ENCODE measurements at regions not wholly inside any gene's neighbourhood (a gene's known extent, or its start where the extent isn't known, plus 50 kb on each side); places are given as distances from the start of the nearest gene placed in this dataset.

DNA sequence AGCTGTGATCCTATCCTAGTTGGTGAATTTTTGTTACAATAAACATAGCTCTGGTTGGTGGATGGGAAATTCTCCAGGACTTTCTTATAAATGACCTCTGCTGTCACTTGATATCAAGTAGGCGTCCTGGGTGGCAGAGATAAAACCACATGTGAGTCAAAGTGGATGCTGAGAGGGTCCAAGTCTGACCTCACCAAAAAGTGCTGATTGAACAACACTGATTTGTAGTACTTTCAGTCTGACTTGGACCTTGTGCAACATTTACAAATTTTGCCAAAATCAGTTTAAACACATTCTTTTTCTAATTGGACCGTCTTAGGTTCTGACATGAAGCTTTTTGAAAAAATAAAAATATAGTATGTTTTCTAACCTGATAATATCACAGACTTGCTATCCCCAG lies 585.6 kb downstream of the GALC start:
- no peaks in the 10 kb centered on the region for H3K27me3 Mint-ChIP-seq (ENCODE audit: unreplicated experiment)
- no peaks in the 10 kb centered on the region for H3K36me3 Mint-ChIP-seq (ENCODE audit: low read depth, unreplicated experiment)
- H3K9me3 Mint-ChIP-seq (ENCODE audit: unreplicated experiment) = no peaks in the 10 kb centered on the region
- TF ChIP-seq, protein P1, sequence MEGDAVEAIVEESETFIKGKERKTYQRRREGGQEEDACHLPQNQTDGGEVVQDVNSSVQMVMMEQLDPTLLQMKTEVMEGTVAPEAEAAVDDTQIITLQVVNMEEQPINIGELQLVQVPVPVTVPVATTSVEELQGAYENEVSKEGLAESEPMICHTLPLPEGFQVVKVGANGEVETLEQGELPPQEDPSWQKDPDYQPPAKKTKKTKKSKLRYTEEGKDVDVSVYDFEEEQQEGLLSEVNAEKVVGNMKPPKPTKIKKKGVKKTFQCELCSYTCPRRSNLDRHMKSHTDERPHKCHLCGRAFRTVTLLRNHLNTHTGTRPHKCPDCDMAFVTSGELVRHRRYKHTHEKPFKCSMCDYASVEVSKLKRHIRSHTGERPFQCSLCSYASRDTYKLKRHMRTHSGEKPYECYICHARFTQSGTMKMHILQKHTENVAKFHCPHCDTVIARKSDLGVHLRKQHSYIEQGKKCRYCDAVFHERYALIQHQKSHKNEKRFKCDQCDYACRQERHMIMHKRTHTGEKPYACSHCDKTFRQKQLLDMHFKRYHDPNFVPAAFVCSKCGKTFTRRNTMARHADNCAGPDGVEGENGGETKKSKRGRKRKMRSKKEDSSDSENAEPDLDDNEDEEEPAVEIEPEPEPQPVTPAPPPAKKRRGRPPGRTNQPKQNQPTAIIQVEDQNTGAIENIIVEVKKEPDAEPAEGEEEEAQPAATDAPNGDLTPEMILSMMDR (IDR thresholded peaks at IDR 0.05; ENCODE audit: unreplicated experiment) = no peak
- no peak for DNase-seq (ENCODE audit: low spot score)
- H3K4me3 Mint-ChIP-seq (ENCODE audit: unreplicated experiment) = no peak overlapping the region
- H3K4me1 Mint-ChIP-seq (ENCODE audit: unreplicated experiment) = no peaks in the 10 kb centered on the region
- H3K27ac Mint-ChIP-seq (ENCODE audit: unreplicated experiment) = no peak overlapping the region

DNA sequence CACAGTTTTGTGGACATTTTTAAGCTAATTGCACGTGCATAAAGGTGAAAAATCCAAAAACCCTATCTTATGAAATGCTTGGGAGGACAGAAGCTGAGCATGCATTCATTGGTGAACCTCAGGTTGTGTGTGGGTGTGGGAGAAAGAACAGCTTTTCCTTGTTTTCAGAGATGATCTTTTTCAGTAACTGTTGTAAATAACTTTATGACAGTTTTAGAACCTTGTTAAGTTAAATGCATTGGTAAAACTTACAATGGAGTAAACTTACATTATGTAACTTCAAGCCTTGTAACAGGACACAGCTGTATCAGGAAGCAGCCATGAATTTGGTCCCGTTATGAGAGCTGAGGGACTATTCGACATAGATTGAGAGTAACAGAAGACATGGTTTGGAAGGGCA lies 587.4 kb downstream of the GALC start:
- no peak for DNase-seq (ENCODE audit: low spot score)
- Mint-ChIP-seq H3K4me3 (ENCODE audit: unreplicated experiment) (no peak overlapping the region), H3K27ac (ENCODE audit: unreplicated experiment) (no peak overlapping the region), H3K9me3 (ENCODE audit: unreplicated experiment) (no peaks in the 10 kb centered on the region), H3K36me3 (ENCODE audit: low read depth, unreplicated experiment) (no peaks in the 10 kb centered on the region), H3K4me1 (ENCODE audit: unreplicated experiment) (no peaks in the 10 kb centered on the region), H3K27me3 (ENCODE audit: unreplicated experiment) (no peaks in the 10 kb centered on the region)
- TF ChIP-seq, protein P1 (IDR thresholded peaks at IDR 0.05; ENCODE audit: unreplicated experiment) = no peak

DNA sequence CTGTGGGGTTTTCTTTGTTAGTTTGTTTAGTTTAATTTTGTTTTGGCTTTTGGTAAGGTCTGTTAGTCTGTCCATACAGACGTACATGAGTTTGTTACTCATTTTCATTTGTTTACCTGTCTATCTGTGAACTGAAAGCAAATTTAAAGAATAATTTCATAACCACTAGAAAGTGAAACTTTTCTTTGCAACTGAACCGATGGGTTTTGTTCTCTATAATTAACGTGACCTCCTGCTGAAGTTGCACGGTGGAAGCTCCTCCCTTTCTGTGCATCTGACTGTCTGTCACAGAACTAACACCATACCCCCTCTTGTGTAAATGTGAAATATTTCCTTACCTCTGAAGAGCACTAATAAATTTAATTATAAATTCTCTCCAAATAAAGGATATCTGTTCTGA lies 595.5 kb downstream of the GALC start:
- H3K4me3 Mint-ChIP-seq (ENCODE audit: unreplicated experiment) = no peak overlapping the region
- no peaks in the 10 kb centered on the region for H3K9me3 Mint-ChIP-seq (ENCODE audit: unreplicated experiment)
- TF ChIP-seq, protein P1 (IDR thresholded peaks at IDR 0.05; ENCODE audit: unreplicated experiment) = no peak
- H3K27ac Mint-ChIP-seq (ENCODE audit: unreplicated experiment) = no peak overlapping the region
- DNase-seq (ENCODE audit: low spot score) = no peak
- no peaks in the 10 kb centered on the region for H3K36me3 Mint-ChIP-seq (ENCODE audit: low read depth, unreplicated experiment)
- H3K4me1 Mint-ChIP-seq (ENCODE audit: unreplicated experiment) = no peaks in the 10 kb centered on the region
- H3K27me3 Mint-ChIP-seq (ENCODE audit: unreplicated experiment) = no peaks in the 10 kb centered on the region

DNA sequence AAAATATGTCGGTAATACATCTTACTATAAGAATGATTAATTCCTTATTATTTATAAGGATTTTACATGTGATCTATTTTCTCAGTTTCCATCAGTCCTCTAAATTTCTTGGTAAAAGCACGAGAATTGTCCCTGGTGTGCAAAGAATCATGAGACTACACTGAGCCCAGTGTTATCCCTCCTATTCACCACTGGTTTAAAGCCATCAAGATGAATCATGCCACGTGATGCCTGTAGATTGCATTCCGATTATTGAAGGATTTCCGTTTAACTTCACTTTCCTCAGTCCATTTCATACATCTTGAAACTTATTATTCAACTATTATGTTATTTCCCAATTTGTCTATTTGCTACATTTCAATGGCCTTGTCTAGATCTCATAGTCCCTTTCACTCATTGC lies 601.9 kb downstream of the GALC start:
- Mint-ChIP-seq H3K9me3 (ENCODE audit: unreplicated experiment) (no peaks in the 10 kb centered on the region), H3K36me3 (ENCODE audit: low read depth, unreplicated experiment) (no peaks in the 10 kb centered on the region), H3K27me3 (ENCODE audit: unreplicated experiment) (no peaks in the 10 kb centered on the region), H3K4me1 (ENCODE audit: unreplicated experiment) (peaks cover 8% of the 10 kb centered on the region), H3K27ac (ENCODE audit: unreplicated experiment) (no peak overlapping the region), H3K4me3 (ENCODE audit: unreplicated experiment) (no peak overlapping the region)
- TF ChIP-seq, protein P1 (IDR thresholded peaks at IDR 0.05; ENCODE audit: unreplicated experiment) = no peak
- no peak for DNase-seq (ENCODE audit: low spot score)

DNA sequence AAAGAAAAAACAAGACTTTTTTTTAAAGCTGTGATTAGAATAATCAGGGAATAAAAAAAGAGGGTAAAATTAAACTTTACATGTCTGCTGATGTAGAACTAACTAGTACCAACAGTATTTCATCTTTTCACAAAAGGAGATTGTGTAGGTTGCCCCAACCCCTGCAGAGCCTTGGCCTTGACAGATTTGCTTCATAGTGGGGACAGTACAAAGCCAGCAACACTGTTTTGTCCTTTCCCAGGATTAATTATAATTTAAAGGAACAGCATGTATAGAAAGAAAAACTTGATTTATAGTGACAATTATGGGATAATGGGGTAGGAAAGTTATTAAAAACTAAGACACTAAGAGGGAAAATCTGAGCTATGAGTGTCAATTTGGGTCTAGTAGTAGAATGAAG lies 604.0 kb downstream of the GALC start:
- Mint-ChIP-seq H3K9me3 (ENCODE audit: unreplicated experiment) (no peaks in the 10 kb centered on the region), H3K27me3 (ENCODE audit: unreplicated experiment) (peaks cover 1% of the 10 kb centered on the region), H3K36me3 (ENCODE audit: low read depth, unreplicated experiment) (no peaks in the 10 kb centered on the region), H3K4me1 (ENCODE audit: unreplicated experiment) (peaks cover 11% of the 10 kb centered on the region), H3K27ac (ENCODE audit: unreplicated experiment) (no peak overlapping the region), H3K4me3 (ENCODE audit: unreplicated experiment) (no peak overlapping the region)
- TF ChIP-seq, protein P1 (IDR thresholded peaks at IDR 0.05; ENCODE audit: unreplicated experiment) = no peak
- no peak for DNase-seq (ENCODE audit: low spot score)
